SU-DHL-6 (cell line): ENCODE measurements at regions not wholly inside any gene's neighbourhood (a gene's known extent, or its start where the extent isn't known, plus 50 kb on each side); places are given as distances from the start of the nearest gene placed in this dataset.

Experiments used
- H2AFZ ChIP-seq: fragments of 200-600 bp; sonication (generic); 2 replicates; pipeline ENCODE4 v1.6.1; 2014; ENCODE audit warnings: low read depth, mild to moderate bottlenecking, moderate library complexity, mixed read lengths, antibody characterized with exemption, low read length; ENCODE audit not compliant: severe bottlenecking
- H3F3A ChIP-seq: fragments of 200-600 bp; shearing (Covaris generic); 2 replicates; pipeline ENCODE4 v1.6.0; 2016; ENCODE audit warnings: antibody characterized with exemption, mild to moderate bottlenecking; ENCODE audit not compliant: insufficient read depth
- H3K27ac ChIP-seq: fragments of 200-600 bp; sonication (generic); 2 replicates; pipeline ENCODE4 v1.5.1; 2016; ENCODE audit warnings: low read depth, mild to moderate bottlenecking, low read length, moderate library complexity, mixed read lengths
- H3K27me3 ChIP-seq: fragments of 200-600 bp; sonication (generic), shearing (Covaris generic); 2 replicates; pipeline ENCODE4 v1.6.0; 2014; ENCODE audit warnings: mild to moderate bottlenecking, low read length
- H3K36me3 ChIP-seq: fragments of 200-600 bp; sonication (generic); 2 replicates; pipeline ENCODE4 v1.6.1; 2014; ENCODE audit warnings: mild to moderate bottlenecking, low read length, mixed read lengths
- H3K4me2 ChIP-seq: fragments of 300-600, 200-600 bp; shearing (Covaris generic), sonication (generic); 2 replicates; pipeline ENCODE4 v1.6.0; 2014; ENCODE audit warnings: low read length, low read depth, mild to moderate bottlenecking; ENCODE audit not compliant: poor library complexity, severe bottlenecking
- H3K4me3 ChIP-seq: fragments of 200-600 bp; sonication (generic); 2 replicates; pipeline ENCODE4 v1.5.1; 2014; ENCODE audit warnings: antibody characterized with exemption, low read length, mild to moderate bottlenecking, mixed read lengths; ENCODE audit not compliant: insufficient read depth, poor library complexity, severe bottlenecking
- H3K79me2 ChIP-seq: fragments of 200-600 bp; sonication (generic); 2 replicates; pipeline ENCODE4 v1.6.1; 2014; ENCODE audit warnings: mild to moderate bottlenecking, low read length, moderate library complexity; ENCODE audit not compliant: insufficient read depth
- H3K9ac ChIP-seq: fragments of 200-600 bp; sonication (generic); 2 replicates; pipeline ENCODE4 v1.7.0; 2014; ENCODE audit warnings: mild to moderate bottlenecking, low read length
- H3K9me2 ChIP-seq: fragments of 200-600 bp; sonication (generic); replicated peaks from 2 replicates; pipeline ENCODE4 v1.6.1; 2014; ENCODE audit warnings: low read length; ENCODE audit not compliant: insufficient read depth
- H3K9me3 ChIP-seq: fragments of 200-600 bp; sonication (generic); 2 replicates; pipeline ENCODE4 v1.6.1; 2014; ENCODE audit warnings: low read length, mixed read lengths; ENCODE audit not compliant: insufficient read depth
- H4K20me1 ChIP-seq: fragments of 200-600 bp; sonication (generic); 2 replicates; pipeline ENCODE4 v1.6.1; 2014; ENCODE audit warnings: low read depth, mild to moderate bottlenecking, antibody characterized with exemption, low read length, moderate library complexity, mixed read lengths
- EZH2phosphoT487 ChIP-seq: fragments of 200-600 bp; sonication (generic), shearing (Covaris generic); conservative IDR thresholded peaks from 2 replicates; pipeline ENCODE4 v1.6.1; 2018; ENCODE audit warnings: mild to moderate bottlenecking, antibody characterized with exemption, low read length, moderate library complexity, mixed read lengths
- TF ChIP-seq, protein P1 (sequence below): fragments of 200-600 bp; sonication (generic); IDR thresholded peaks from one replicate; pipeline ENCODE4 v1.5.1; 2017; ENCODE audit warnings: antibody characterized with exemption, mild to moderate bottlenecking, low read length, moderate library complexity; ENCODE audit not compliant: insufficient read depth, poor library complexity, severe bottlenecking

DNA sequence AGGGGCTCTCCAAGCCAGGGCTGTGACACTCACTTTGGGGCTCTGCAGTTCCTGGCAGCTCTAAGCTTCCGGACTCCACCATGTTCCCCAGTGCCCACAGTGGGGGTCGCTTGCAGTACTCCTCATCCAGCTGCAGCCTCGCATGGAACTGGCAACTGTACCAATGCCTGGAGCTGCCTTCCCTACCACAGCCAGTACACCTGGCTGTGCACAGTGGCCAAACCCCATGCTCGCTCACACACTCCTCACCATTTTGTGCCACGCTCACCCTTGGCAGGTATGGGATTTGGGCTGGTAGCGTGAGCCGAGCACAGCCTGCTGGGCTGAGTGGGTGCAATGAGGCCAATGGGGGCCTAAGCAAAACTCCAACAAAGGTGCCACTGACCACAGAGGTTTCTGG lies 1369.9 kb downstream of the KCNT2 start:
- Histone ChIP-seq H3K79me2 (no peaks in the 10 kb centered on the region), H3K4me3 (no peak overlapping the region)

DNA sequence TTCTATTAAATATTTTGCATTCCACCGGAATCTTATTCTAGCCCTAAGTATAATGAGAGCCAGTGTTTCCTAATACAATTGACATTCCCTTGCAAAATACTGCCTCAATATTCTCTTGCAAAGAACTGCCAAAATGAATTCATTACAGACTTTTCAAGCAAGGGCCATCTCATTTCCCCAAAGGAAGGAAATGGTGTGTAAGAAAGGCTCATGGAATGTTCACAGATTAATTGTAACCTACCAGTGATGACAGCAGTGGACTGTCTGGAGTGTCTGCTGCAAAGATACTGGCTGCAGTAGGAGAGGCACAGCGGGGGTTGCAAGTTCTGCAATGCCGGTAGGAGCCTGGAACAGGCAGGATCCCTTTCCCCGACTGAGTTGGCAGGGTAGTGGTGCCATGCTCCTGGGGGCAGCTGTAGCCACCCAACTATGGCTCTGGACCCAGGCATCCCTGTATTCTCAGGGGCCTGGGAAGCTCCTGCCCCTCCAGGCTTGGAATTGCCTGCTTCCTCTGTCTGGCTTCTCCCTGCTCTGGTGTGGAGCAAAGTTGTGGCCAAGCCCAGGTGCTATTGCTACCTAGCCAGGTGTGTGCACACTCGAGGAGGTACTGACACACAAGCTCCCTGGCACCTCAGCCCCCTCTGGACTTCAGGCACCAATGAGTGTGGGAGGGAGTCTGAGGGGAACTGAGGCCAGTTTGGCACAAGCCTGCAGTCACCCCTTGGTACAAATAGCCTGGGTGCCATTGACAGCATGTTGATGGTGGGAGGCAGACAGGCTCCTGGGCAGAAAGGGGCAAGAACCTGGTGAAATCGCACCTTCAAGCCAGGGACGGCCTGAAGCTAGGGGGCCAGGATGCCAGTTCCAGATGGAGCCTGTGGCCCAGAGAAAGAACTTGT lies 1371.0 kb downstream of the KCNT2 start:
- Histone ChIP-seq H3K79me2 (no peaks in the 10 kb centered on the region), H3K9me3 (peaks cover 19% of the 10 kb centered on the region; the same call in 1 of the 2 replicates), H3K4me2 (no peak overlapping the region), H3K36me3 (0 out of 2 replicates have a peak, but pooled peaks cover 2% of the 10 kb centered on the region), H3K9me2 (no peaks in the 10 kb centered on the region), H2AFZ (no peak overlapping the region), H3K9ac (no peak overlapping the region), H3K27me3 (no peaks in the 10 kb centered on the region), H3K4me3 (no peak overlapping the region), H3K27ac (no peak overlapping the region), H4K20me1 (no peaks in the 10 kb centered on the region), H3F3A (no peaks in the 10 kb centered on the region)
- no peak for TF ChIP-seq EZH2phosphoT487
- TF ChIP-seq, protein P1, sequence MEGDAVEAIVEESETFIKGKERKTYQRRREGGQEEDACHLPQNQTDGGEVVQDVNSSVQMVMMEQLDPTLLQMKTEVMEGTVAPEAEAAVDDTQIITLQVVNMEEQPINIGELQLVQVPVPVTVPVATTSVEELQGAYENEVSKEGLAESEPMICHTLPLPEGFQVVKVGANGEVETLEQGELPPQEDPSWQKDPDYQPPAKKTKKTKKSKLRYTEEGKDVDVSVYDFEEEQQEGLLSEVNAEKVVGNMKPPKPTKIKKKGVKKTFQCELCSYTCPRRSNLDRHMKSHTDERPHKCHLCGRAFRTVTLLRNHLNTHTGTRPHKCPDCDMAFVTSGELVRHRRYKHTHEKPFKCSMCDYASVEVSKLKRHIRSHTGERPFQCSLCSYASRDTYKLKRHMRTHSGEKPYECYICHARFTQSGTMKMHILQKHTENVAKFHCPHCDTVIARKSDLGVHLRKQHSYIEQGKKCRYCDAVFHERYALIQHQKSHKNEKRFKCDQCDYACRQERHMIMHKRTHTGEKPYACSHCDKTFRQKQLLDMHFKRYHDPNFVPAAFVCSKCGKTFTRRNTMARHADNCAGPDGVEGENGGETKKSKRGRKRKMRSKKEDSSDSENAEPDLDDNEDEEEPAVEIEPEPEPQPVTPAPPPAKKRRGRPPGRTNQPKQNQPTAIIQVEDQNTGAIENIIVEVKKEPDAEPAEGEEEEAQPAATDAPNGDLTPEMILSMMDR, result no peak

More for the DNA sequence above, 1369.9 kb downstream of the KCNT2 start:
- TF ChIP-seq EZH2phosphoT487, result no peak
- TF ChIP-seq, protein P1, result no peak
- Histone ChIP-seq H3K9ac (no peak overlapping the region), H4K20me1 (no peaks in the 10 kb centered on the region), H3K27ac (no peak overlapping the region), H3K9me2 (no peaks in the 10 kb centered on the region), H3K36me3 (0 out of 2 replicates have a peak, but pooled peaks cover 2% of the 10 kb centered on the region), H3K27me3 (no peaks in the 10 kb centered on the region), H3K4me2 (no peak overlapping the region), H3F3A (no peaks in the 10 kb centered on the region), H3K9me3 (peaks cover 19% of the 10 kb centered on the region; the same call in 1 of the 2 replicates), H2AFZ (no peak overlapping the region)

DNA sequence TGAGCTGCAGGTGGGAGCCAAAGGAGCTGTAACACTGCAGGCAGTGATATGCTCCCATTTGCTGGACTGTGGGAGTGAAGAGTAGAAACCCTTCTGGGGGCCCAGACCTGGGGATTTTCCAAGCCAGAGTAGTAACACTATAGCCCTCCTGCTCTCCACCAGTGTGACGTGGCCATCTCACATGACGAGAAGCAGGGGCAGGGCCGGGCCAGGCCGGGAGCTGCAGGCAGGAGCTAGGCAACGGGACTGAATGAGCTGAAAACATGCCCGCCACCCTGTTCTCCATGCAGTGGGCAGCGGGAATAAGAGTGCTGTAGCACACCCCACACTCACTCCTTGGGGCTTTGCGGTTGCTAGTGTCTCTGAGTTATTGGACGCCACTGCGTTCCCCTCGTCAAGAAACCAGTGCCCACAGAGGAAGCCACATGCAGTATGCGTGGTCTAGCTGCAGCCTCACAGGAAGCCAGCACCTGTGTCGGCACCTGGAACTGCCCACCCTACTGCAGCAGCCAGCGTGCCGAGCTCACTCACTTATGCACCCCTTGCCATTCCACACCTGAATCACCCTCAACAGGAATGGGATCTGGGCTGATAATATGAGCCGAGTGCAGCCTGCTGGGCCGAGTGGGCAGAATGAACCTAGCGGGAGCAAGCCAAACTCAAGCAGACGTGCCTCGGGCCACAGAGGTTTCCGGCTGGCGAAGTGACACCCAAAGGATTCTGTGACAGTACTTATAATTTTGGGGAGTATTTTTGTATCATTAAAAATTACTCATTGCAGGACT lies 1389.6 kb downstream of the KCNT2 start:
- no peak overlapping the region for H3K4me3 ChIP-seq
- no peaks in the 10 kb centered on the region; the same call in 1 of the 2 replicates for H3K36me3 ChIP-seq
- H3K4me2 ChIP-seq, result no peak overlapping the region
- no peaks in the 10 kb centered on the region for H3K79me2 ChIP-seq
- H3K27ac ChIP-seq, result no peak overlapping the region
- H3K9me2 ChIP-seq, result no peaks in the 10 kb centered on the region
- TF ChIP-seq, protein P1, result no peak
- TF ChIP-seq EZH2phosphoT487, result no peak
- no peaks in the 10 kb centered on the region for H4K20me1 ChIP-seq
- H3K27me3 ChIP-seq, result no peaks in the 10 kb centered on the region
- no peak overlapping the region for H2AFZ ChIP-seq
- no peak overlapping the region for H3K9ac ChIP-seq
- H3K9me3 ChIP-seq, result peaks cover 21% of the 10 kb centered on the region; the same call in 1 of the 2 replicates
- no peaks in the 10 kb centered on the region for H3F3A ChIP-seq
